ENCODE measurements at regions not wholly inside any gene's neighbourhood (a gene's known extent, or its start where the extent isn't known, plus 50 kb on each side); places are given as distances from the start of the nearest gene placed in this dataset.

DNA sequence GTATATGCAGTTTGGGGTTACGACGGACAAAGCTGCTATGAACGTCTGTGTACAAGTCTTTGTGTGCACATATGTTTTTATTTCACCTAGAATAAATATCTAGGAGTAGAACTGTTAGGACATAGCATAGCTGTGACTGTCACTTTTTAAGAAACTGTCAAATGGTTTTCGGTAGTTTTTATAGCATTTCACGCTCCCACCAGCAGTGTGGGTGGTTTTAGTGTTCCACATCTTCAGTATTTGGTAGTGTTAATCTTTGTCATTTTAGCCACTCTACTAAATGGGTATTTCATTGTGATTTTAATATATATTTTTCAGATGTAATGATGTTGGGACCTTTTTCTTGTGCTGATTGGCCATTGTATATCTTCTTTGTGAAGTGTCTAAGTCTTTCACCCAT is 109.1 kb upstream of the BCAT1 start:
- DNase-seq: no peak

GRCh38 chr12:25056486-25057130 is 107.7 kb upstream of the BCAT1 start:
- DNase-seq: no peak

- no peak for DNase-seq
Observed at GRCh38 chr12:25056011-25056410, 107.1 kb upstream of the BCAT1 start.

- peak in 1 of 3 experiments; percentile 19 for DNase-seq
Observed at GRCh38 chr12:25054783-25055144, 105.9 kb upstream of the BCAT1 start.

DNA sequence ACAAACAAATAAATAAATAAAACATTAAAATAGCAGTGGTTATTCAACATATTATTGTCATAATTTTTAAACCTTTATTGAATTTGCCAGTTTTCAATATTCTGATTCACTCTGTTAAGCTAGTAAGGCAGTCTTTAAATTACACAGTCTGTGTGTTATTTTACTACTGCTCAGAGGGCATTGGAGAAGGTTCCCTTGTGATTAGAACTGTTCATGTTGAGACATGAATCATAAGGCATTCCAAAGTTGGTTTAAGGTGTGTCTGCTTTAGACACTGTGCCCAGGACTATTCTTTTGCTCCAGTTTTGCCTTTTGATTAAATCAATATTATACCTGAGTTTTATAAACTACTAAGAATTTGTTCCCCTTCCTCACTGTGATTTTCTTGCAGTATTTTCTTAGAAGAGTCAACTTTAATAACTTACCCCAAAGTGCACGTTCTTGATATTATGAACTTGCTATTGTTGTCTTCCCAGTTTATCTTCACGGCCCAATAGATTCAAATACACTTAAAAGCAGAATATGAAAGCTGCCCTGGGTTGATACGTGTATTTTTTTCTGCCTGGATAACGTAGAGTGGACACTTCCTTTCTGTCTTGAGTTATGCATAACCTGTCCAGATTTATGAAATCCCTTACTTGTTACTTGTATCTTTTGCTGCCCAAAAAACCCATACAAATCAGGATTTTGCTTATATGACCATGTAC is 105.3 kb upstream of the BCAT1 start:
- DNase-seq: no peak

DNA sequence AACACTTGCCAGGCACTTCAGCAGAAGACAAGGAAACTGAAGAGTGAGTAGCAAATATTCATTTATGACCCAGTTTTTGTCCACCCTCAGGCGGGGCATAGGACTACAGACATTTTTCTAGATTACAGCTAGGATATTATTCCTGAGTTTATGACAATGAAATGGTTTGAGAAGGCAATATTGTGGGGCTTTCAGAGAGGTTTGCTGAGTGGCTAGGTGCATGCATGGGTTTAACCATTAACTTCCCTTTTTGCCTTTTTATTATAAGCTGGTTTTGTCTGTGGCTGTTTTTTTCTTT is 104.0 kb upstream of the BCAT1 start:
- no peak for DNase-seq

DNA sequence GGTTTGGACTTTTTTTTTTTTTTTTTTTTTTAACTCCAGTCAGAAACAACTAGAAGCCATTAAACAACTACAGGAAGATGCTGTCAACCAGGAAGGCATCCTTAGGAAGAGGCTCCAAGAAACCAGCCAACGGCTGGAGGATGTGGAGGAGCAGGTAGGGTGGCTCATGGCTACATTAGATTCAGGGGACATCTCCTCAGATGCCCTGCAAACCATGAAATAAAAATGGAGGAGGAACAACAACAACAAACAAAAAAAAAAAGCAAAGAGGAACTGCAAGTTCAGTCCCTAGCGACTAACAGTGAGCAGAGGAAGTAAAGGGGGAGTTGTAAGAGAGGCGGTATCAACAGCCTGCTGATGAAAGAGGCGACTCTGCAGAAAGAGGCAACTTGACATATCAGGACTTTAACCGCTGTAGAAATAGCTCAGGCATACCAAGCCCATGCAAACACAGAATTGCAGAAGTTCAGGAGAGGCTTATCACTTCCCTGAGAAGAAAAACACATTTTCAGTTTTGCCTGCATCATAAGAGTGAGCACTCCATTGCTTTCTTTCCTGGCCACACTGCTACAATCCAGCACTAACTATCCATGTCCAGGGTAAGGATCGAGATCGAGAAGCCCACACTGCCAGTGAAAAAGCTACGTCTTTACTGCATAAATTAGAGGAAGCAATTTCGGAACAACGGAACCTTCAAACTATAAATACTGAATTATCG is 103.5 kb upstream of the BCAT1 start:
- no peak for DNase-seq

DNA sequence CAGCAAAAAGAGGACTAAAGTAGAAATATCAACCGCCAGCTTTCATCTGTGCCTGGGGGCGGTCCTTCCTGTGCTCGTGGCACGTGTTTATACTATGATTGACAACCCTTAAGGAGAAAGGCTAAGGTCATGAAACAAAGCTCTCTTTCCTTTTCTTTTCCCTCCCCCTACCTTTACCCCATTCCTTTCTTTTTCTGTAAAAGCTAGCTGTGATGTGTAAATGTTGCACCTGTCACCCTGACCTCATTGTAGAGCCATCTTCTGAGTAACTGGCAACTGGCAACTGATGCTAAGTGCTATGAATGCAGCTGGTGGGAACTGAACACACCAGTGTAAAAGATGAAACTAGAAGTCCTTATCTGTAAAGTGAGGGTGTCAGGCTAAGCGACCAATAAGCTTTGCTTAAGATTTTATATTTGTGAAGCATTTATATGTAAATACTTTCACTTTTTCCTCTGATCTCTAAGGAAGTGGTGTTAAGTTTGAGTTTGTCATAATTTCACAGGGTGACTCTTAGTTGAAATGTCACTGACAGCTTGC is 102.8 kb upstream of the BCAT1 start:
- peak in 1 of 3 experiments; percentile 14 for DNase-seq

- no peak for DNase-seq
Observed at GRCh38 chr12:25051171-25051570, 102.3 kb upstream of the BCAT1 start.

DNA sequence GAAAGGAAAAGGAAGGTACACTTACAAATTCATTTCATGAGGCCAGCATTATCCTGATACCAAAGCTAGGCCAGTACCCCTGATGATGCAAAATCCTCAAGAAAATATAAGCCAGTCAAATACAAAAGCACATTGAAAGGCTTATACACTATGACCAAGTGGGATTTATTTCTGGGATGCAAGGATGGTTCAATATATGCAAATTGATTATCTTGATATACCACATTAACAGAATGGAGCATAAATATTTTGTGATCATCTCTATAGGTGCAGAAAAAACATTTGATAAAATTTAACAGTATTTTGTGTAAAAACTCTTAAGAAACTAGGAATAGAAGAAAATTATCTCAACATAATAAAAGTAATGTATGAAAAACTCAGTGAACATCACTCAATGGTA is 97.0 kb upstream of the BCAT1 start:
- DNase-seq: no peak

DNA sequence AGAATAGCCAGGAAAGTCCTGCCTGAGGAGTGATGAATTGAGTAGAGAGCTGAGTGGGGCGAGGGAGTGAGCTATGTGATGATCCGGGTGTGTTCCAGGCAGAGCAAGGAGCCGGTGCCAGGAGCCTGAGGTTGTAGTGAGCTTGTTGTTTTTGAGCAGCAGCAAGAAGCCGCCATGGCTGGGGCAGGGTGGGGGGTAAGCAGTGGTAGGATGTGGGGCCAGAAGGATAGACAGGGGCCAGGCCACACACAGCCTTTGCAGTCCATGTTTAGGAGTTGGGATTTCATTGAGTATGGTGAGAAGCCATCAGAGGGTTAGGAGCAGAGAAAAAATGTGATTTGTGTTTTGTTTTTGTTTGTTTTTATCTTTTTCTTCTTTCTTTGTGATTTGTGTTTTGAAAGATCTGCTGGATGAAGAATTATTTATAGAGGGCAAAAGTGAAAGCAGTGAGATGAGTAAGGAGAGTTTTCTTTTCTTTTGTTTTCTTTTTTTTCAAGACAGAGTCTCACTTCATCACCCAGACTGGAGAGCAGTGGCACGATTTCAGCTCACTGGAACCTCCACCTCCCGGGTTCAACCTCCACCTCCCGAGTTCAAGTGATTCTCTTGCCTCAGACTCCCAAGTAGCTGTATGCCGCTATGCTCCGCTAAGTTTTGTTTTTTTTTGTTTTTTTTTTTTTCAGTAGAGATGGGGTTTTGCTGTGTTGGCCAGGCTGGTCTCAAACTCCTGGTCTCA is 92.3 kb upstream of the BCAT1 start:
- no peak for DNase-seq

GRCh38 chr12:25040593-25040992 is 91.7 kb upstream of the BCAT1 start:
- no peak for DNase-seq

DNA sequence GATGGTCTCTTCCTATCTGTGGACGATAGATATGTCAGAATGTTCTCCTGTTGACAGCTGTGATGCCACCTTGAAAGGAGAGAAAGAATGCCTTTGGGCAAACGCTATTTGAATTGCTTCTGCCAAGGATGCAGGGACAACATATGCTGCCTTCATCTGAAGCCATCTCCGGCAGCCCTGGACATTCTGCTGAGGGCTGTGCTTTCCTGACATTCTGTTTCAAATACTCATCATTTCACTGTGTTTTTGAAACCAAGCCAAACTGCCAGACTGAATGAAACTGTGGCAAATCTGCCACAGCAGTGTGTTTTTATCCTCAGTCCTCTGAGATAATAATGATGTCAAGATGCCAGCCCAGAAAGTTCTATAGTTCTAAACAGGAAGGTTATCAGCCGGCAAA is 85.8 kb upstream of the BCAT1 start:
- DNase-seq: no peak

- no peak for DNase-seq
Observed at GRCh38 chr12:25025951-25026490, 77.1 kb upstream of the BCAT1 start.

GRCh38 chr12:25025260-25025659 is 76.4 kb upstream of the BCAT1 start:
- DNase-seq: peak in 1 of 3 experiments; percentile 21

GRCh38 chr12:25023808-25024207 is 74.9 kb upstream of the BCAT1 start:
- DNase-seq: no peak

GRCh38 chr12:25020621-25021243 is 71.8 kb upstream of the BCAT1 start:
- DNase-seq: no peak

DNA sequence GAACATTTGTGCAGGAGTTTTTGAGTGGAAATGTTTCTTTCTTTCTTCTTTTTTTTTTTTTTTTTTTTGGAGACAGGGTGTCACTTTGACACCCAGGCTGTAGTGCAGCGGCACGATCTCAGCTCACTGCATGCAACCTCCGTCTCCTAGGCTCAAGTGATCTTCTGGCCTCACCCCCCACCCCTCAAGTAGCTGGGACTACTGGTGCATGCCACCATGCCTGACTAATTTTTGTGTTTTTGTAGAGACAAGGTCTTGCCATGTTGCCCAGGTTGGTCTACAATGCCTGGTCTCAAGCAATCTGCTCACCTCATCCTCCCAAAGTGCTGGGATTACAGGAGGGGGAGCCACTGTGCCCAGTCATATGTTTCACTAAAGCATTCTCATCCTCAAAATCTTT is 69.2 kb upstream of the BCAT1 start:
- DNase-seq: no peak

- no peak for DNase-seq
Observed at GRCh38 chr12:25017336-25017735, 68.4 kb upstream of the BCAT1 start.

DNA sequence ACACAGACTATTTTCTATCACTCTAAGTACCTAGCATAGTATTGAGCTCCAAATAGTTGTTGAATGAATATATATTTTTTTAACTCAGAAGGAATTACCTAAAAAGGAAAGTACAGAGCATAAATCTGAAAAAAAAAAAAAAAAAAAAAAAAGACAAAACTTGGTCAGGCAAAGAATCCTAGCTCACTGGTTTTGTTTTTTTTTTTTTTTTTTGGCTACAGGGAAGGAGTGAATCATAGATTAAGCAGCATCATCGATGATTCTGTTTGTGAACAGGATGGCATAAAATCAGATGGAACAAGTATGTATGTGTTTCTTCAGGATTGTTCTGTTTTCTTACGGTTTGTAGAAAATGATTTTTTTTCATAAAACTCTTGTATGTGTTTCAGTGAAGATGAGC is 66.1 kb upstream of the BCAT1 start:
- DNase-seq: no peak

DNA sequence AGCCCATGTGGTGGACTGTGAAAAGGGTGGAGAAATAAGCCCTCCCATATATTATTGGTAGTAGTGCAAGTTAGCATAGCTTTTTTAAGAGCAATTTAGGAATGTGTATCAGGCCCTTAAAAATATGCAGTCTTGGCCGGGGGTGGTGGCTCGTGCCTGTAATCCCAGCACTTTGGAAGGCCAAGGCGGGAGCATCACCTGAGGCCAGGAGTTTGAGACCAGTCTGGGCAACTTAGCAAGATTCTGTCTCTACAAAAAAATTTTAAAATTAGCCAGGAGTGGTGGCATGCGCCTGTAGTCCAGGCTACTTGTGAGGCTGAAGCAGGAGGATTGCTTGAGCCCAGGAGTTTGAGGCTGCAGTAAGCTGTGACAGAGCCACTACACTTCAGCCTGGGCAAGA is 64.2 kb upstream of the BCAT1 start:
- DNase-seq: no peak

GRCh38 chr12:25009496-25010092 is 60.7 kb upstream of the BCAT1 start:
- no peak for DNase-seq

Measured in NCI-H1417 (cell line).